Adrenal gland (tissue), 9 donors: ENCODE measurements at regions not wholly inside any gene's neighbourhood (a gene's known extent, or its start where the extent isn't known, plus 50 kb on each side); places are given as distances from the start of the nearest gene placed in this dataset.

Source experiments
- DNase-seq, 7 donors: peaks; one replicate each; pipeline ENCODE4 v3.0.0-alpha.2; 2019 to 2020
- H3K27ac ChIP-seq, 5 donors: fragments of 200-600 bp; sonication (generic) in 4 of 5; 1 replicate in 3 of 5; 2 replicates in 2 of 5; pipeline versions ENCODE4 v1.5.1 to v1.8.0; 2016 to 2020; ENCODE audit warnings: mild to moderate bottlenecking in 1 of 5
- H3K27me3 ChIP-seq: fragments of 200-600 bp; 2 replicates; pipeline ENCODE4 v1.8.0; 2021
- H3K36me3 ChIP-seq, 2 donors: fragments of 200-600 bp; replicated peaks in 1 of 2; 1 replicate in 1 of 2; 2 replicates in 1 of 2; pipeline versions ENCODE4 v1.5.1 to v1.8.0; 2018 to 2022
- H3K4me1 ChIP-seq, 2 donors: fragments of 200-600 bp; replicated peaks in 1 of 2; 1 replicate in 1 of 2; 2 replicates in 1 of 2; pipeline versions ENCODE4 v1.5.1 to v1.8.0; 2018 to 2021
- H3K4me3 ChIP-seq, 4 donors: fragments of 200-600 bp; sonication (generic) in 3 of 4; one replicate each; pipeline ENCODE4 v1.5.1; 2016 to 2018
- H3K9me3 ChIP-seq, 3 donors: fragments of 200-600 bp; sonication (generic) in 1 of 3; replicated peaks in 1 of 3; 1 replicate in 2 of 3; 2 replicates in 1 of 3; pipeline versions ENCODE4 v1.5.1 to v1.8.0; 2016 to 2021
- POLR2A ChIP-seq, 2 donors: fragments of 450-650 bp; IDR thresholded peaks; one replicate each; pipeline ENCODE4 v1.6.1; 2017; ENCODE audit warnings: antibody characterized with exemption in 2 of 2, mild to moderate bottlenecking in 2 of 2, moderate library complexity in 1 of 2
- WGBS, 4 donors: extraction: QIAGEN DNeasy Blood & Tissue Kit in 2 of 4; methylation state at CpG; one replicate each; pipeline versions ENCODE4 v1.1.5 to v1.1.7; 2013 to 2017; 5-methylcytosine and 5-hydroxymethylcytosine counted together
- intact Hi-C, 2 donors: fragments of 100-400 bp; cut with DNase I; formaldehyde crosslinking; loops; one replicate each; pipeline versions ENCODE4 v1.14.1 to v1.15.0; 2022 to 2023
- TF ChIP-seq, protein P1 (sequence below), 6 experiments: fragments of 450-650 bp in 4 of 6; fragments of 200-600 bp in 2 of 6; sonication (generic) in 1 of 6; IDR thresholded peaks; 1 replicate in 5 of 6; 2 replicates in 1 of 6; pipeline versions ENCODE4 v1.5.1 to v1.8.0; 2016 to 2021; ENCODE audit warnings: antibody characterized with exemption in 6 of 6, mild to moderate bottlenecking in 2 of 6, moderate library complexity in 1 of 6
- donor health status: healthy with polysubstance abuse.
- donor health status: Bipolar disorder and iron deficiency.
- donor health status: DM: yes; HTN: yes; CAD: no.
- donor health status: DM: no; HTN: no; CAD: no.
- donor health status: DM: no; HTN: no; CAD: no.

DNA sequence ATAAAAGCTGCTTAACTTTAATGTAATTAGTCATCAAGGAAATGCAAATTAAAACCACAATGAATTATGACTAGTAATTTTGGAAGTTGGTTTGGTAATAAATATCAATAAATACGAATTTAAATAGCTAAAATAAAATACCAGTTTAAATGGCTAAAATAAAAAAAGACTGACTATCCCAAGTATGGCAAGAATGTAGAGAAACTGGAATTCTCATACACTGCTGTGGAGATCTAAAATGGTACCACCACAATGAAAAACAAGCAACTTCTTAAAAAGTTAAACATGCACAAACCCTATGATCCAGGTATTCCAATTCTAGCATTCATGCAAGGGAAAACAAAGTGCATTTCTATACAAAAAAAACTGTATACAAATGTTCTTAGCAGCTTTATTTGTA lies 382.6 kb upstream of the NR5A2 start:
- no peaks in the 10 kb centered on the region for H3K36me3 ChIP-seq
- no peaks in the 10 kb centered on the region for H3K9me3 ChIP-seq
- H3K4me1 ChIP-seq, result no peaks in the 10 kb centered on the region
- no peaks in the 10 kb centered on the region for H3K27me3 ChIP-seq
- no peak for TF ChIP-seq POLR2A (IDR thresholded peaks at IDR 0.05)
- TF ChIP-seq, protein P1, sequence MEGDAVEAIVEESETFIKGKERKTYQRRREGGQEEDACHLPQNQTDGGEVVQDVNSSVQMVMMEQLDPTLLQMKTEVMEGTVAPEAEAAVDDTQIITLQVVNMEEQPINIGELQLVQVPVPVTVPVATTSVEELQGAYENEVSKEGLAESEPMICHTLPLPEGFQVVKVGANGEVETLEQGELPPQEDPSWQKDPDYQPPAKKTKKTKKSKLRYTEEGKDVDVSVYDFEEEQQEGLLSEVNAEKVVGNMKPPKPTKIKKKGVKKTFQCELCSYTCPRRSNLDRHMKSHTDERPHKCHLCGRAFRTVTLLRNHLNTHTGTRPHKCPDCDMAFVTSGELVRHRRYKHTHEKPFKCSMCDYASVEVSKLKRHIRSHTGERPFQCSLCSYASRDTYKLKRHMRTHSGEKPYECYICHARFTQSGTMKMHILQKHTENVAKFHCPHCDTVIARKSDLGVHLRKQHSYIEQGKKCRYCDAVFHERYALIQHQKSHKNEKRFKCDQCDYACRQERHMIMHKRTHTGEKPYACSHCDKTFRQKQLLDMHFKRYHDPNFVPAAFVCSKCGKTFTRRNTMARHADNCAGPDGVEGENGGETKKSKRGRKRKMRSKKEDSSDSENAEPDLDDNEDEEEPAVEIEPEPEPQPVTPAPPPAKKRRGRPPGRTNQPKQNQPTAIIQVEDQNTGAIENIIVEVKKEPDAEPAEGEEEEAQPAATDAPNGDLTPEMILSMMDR (IDR thresholded peaks at IDR 0.05), result no peak
- 21 to 37% (median 30%) methylated on average over 1 of the region's 1 CpG for WGBS, 4 donors
- intact Hi-C loops, result no loop called here
- no peak overlapping the region for H3K4me3 ChIP-seq
- DNase-seq, result no peak
- H3K27ac ChIP-seq, result no peak overlapping the region

DNA sequence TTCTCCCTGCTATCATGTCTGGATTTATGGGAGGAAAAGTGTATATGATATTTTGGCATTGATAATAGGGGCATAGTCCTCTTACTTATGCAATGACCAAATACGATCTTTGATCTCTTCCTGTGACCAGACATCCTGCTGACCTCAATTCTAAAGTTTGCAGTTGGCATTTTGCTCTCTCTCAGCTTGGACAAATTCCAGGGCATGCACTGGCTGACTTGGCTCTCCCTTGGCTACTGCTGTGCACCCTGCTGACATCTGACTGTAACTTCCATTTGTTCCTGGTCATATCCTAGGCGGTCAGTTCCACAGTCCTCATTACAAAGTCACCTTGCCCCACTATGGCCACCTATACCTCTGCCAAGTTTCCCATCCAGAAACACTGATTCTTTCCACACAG lies 380.7 kb upstream of the NR5A2 start:
- TF ChIP-seq POLR2A (IDR thresholded peaks at IDR 0.05), result no peak
- TF ChIP-seq, protein P1 (IDR thresholded peaks at IDR 0.05), result no peak
- Histone ChIP-seq H3K27me3 (no peaks in the 10 kb centered on the region), H3K27ac (no peak overlapping the region), H3K4me1 (no peaks in the 10 kb centered on the region), H3K9me3 (no peaks in the 10 kb centered on the region), H3K4me3 (no peak overlapping the region), H3K36me3 (no peaks in the 10 kb centered on the region)
- WGBS, 4 donors, result 56 to 67% (median 61%) methylated on average over 2 of the region's 2 CpGs
- DNase-seq, result peak in 1 of 7 donors; percentile 16
- intact Hi-C loops, result no loop called here

DNA sequence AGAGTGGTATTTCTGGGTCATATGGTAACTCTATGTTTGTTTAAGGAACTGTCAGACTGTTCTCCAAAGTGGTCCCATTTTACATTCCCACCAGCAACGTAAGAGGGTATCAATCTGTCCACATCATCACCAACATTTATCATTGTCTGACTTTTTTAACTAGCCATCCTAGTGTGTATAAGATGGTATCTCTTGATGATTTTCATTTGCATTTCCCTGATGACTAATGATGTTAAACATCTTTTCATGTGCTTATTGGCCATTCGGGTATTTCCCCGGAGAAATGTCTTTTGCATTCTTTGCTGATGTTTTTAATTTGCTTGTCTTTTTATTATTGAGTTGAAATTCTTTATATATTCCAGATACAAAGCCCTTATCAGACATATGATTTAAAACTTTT lies 370.1 kb upstream of the NR5A2 start:
- no peak for DNase-seq
- intact Hi-C loops, result no loop called here
- Histone ChIP-seq H3K36me3 (no peaks in the 10 kb centered on the region), H3K9me3 (no peaks in the 10 kb centered on the region), H3K4me1 (no peaks in the 10 kb centered on the region), H3K4me3 (no peak overlapping the region), H3K27ac (no peak overlapping the region), H3K27me3 (no peaks in the 10 kb centered on the region)
- no peak for TF ChIP-seq POLR2A (IDR thresholded peaks at IDR 0.05)
- TF ChIP-seq, protein P1 (IDR thresholded peaks at IDR 0.05), result no peak
- 61 to 69% (median 64%) methylated on average over 3 of the region's 3 CpGs for WGBS, 4 donors

DNA sequence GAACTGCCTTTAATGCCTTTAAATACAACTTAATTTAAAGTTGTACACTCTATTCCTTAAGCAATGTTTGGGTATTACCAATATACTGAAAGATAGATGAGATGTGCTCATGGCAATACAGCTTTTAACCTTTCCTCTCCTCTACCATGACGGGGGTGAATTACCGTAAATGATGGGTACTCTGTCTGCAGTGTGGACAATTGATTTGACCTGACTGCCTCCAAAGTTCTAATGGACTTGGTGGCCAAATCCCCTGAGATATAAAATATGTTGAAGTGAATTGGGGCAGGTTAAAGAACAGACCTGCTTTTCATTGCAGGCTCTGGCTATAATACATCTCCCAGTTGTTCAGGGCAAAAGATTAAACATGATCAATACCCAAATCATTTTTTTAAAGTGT lies 367.4 kb upstream of the NR5A2 start:
- Histone ChIP-seq H3K4me3 (no peak overlapping the region), H3K4me1 (no peaks in the 10 kb centered on the region), H3K27me3 (no peaks in the 10 kb centered on the region), H3K9me3 (no peaks in the 10 kb centered on the region), H3K36me3 (no peaks in the 10 kb centered on the region), H3K27ac (no peak overlapping the region)
- no peak for DNase-seq
- TF ChIP-seq, protein P1 (IDR thresholded peaks at IDR 0.05), result no peak
- no peak for TF ChIP-seq POLR2A (IDR thresholded peaks at IDR 0.05)
- intact Hi-C loops, result no loop called here
- WGBS, 4 donors, result 52 to 68% (median 65%) methylated on average over 2 of the region's 2 CpGs
